HL-60/S4 (cell line): ENCODE measurements at regions not wholly inside any gene's neighbourhood (a gene's known extent, or its start where the extent isn't known, plus 50 kb on each side); places are given as distances from the start of the nearest gene placed in this dataset.

ENCODE experiments used
- in situ Hi-C: fragments of 300-500 bp; cut with MboI; formaldehyde crosslinking; loops from 2 replicates; pipeline ENCODE4 v1.14.3; 2022; ENCODE audit warnings: low sequenced_read_pairs

- in situ Hi-C loops = no loop called here
These were observed 160.7 kb upstream of the COBL start for GRCh38 chr7:51477323-51477722.

GRCh38 chr7:51476026-51476425 is 159.4 kb upstream of the COBL start:
- in situ Hi-C loops = no loop called here

- in situ Hi-C loops = no loop called here
These were observed 156.3 kb upstream of the COBL start for GRCh38 chr7:51472873-51473272.

GRCh38 chr7:51471981-51472296 is 155.3 kb upstream of the COBL start:
- in situ Hi-C loops = no loop called here

GRCh38 chr7:51471210-51471980 is 154.8 kb upstream of the COBL start:
- in situ Hi-C loops = no loop called here

- in situ Hi-C loops = no loop called here
These were observed 150.9 kb upstream of the COBL start for GRCh38 chr7:51467384-51468017.

GRCh38 chr7:51459809-51460208 is 143.2 kb upstream of the COBL start:
- in situ Hi-C loops = no loop called here

- in situ Hi-C loops = no loop called here
These were observed 142.1 kb upstream of the COBL start for GRCh38 chr7:51458693-51459092.

- in situ Hi-C loops = no loop called here
These were observed 140.5 kb upstream of the COBL start for GRCh38 chr7:51457079-51457478.

- in situ Hi-C loops = no loop called here
These were observed 139.9 kb upstream of the COBL start for GRCh38 chr7:51456431-51457060.

- in situ Hi-C loops = no loop called here
These were observed 139.3 kb upstream of the COBL start for GRCh38 chr7:51455948-51456347.

- in situ Hi-C loops = no loop called here
These were observed 138.9 kb upstream of the COBL start for GRCh38 chr7:51455513-51455912.

GRCh38 chr7:51455086-51455485 is 138.5 kb upstream of the COBL start:
- in situ Hi-C loops = no loop called here

- in situ Hi-C loops = no loop called here
These were observed 136.1 kb upstream of the COBL start for GRCh38 chr7:51452694-51453093.

- in situ Hi-C loops = no loop called here
These were observed 135.3 kb upstream of the COBL start for GRCh38 chr7:51451751-51452476.

- in situ Hi-C loops = no loop called here
These were observed 133.9 kb upstream of the COBL start for GRCh38 chr7:51450541-51450940.

GRCh38 chr7:51446785-51447184 is 130.2 kb upstream of the COBL start:
- in situ Hi-C loops = no loop called here

- in situ Hi-C loops = no loop called here
These were observed 129.7 kb upstream of the COBL start for GRCh38 chr7:51446356-51446755.

- in situ Hi-C loops = no loop called here
These were observed 128.3 kb upstream of the COBL start for GRCh38 chr7:51444936-51445335.

- in situ Hi-C loops = no loop called here
These were observed 114.0 kb upstream of the COBL start for GRCh38 chr7:51430480-51431086.

GRCh38 chr7:51428217-51428887 is 111.7 kb upstream of the COBL start:
- in situ Hi-C loops = no loop called here
